ENCODE measurements at regions not wholly inside any gene's neighbourhood (a gene's known extent, or its start where the extent isn't known, plus 50 kb on each side); places are given as distances from the start of the nearest gene placed in this dataset.

DNA sequence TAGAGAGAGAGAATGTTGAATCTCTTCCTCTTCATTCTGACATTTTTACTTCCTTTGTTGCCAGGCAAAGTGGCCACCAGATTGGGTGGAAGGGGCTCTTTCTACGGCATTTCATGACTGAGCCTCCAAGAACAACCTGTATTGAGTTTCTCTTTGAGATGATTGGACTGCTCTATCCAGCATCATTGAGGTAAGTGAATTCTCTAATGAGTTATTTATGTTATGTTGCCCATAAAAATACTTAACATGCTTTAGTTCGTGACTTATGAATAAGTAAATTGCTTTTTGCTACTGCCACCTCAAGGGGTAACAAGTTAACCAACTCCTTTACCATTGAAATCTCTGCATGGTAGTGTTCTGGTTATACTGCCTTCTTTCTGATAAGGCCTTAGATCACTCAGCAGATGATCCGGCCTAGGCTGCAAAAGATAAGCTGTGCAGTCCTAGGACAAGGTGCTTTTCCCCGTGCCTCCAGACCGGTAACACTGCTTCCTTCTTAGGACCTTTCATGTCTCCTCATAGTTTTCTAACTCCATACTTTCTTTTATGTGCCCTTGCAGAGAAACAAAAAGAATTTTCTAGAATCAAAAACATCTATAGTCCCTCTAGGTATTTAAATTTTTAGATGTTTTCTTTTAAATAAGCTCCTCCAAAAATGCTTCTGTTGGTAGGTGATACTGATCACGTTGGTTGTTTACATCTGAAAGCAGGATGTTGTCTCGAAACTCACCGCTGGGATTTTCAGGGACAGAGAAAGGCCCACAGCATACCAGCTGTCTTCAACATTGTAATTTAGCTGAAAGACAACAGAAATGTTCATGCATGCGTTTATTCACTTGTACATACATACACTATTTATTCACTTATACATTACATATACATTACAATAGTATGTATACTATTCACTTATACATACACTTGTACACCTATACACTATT is 157.1 kb upstream of the RBPJ start:
- TF ChIP-seq YY1 (IDR thresholded peaks at IDR 0.05; ENCODE audit: low read depth) (no peak), EGR1 (IDR thresholded peaks at IDR 0.05) (no peak), TCF12 (IDR thresholded peaks at IDR 0.05; ENCODE audit: low read depth) (no peak), CREB1 (IDR thresholded peaks at IDR 0.05; ENCODE audit: low read depth) (no peak), EP300 (IDR thresholded peaks at IDR 0.05; ENCODE audit: borderline replicate concordance) (no peak), NFIC (IDR thresholded peaks at IDR 0.05) (no peak), RAD21 (IDR thresholded peaks at IDR 0.05; ENCODE audit: low read depth) (no peak), TAF1 (IDR thresholded peaks at IDR 0.05; ENCODE audit: low read depth) (no peak)
